ENCODE measurements at regions not wholly inside any gene's neighbourhood (a gene's known extent, or its start where the extent isn't known, plus 50 kb on each side); places are given as distances from the start of the nearest gene placed in this dataset.

GRCh38 chrX:131783555-131784308 lies 239.4 kb upstream of the STK26 start:
- no peak for DNase-seq (ENCODE audit: low spot score)
- H3K36me3 ChIP-seq (ENCODE audit: control insufficient read depth in 4 of 4, insufficient read depth in 3 of 4, low read depth in 1 of 4, low read length in 3 of 4), result no peaks in the 10 kb centered on the region
- H3K9ac ChIP-seq (ENCODE audit: low read depth in 1 of 2, low read length in 2 of 2), result no peak overlapping the region
- WGBS, result 94% methylated on average over 15 of the region's 15 CpGs
- H3K27ac ChIP-seq (ENCODE audit: low read depth in 1 of 2, low read length in 2 of 2), result peak overlapping the region in 1 of 2 donors; percentile 25
- H3K9me3 ChIP-seq (ENCODE audit: control insufficient read depth in 4 of 4, low read length in 3 of 4), result no peaks in the 10 kb centered on the region
- TF ChIP-seq ZBTB33 (IDR thresholded peaks at IDR 0.05) (no peak), FOXA1 (IDR thresholded peaks at IDR 0.05) (no peak), SP1 (IDR thresholded peaks at IDR 0.05) (peak; percentile 56), RXRA (IDR thresholded peaks at IDR 0.05) (no peak), CTCF (IDR thresholded peaks at IDR 0.05; ENCODE audit: low read depth, low read length, missing input control) (peak; percentile 46), ATF3 (IDR thresholded peaks at IDR 0.05) (peak; percentile 75), RAD21 (IDR thresholded peaks at IDR 0.05) (peak in 1 of 2 donors; percentile 92), TAF1 (conservative IDR thresholded peaks at IDR 0.05) (no peak)
- H3K4me1 ChIP-seq (ENCODE audit: control insufficient read depth in 4 of 4, insufficient read depth in 4 of 4, low read length in 3 of 4), result peaks cover 0 to 20% (median 15%) of the 10 kb centered on the region in 4 donors
- peak overlapping the region in 2 of 3 donors; percentile 15 to 51 for H3K4me3 ChIP-seq (ENCODE audit: low read depth in 1 of 3, low read length in 3 of 3)
- H3K27me3 ChIP-seq (ENCODE audit: control insufficient read depth in 4 of 4, insufficient read depth in 4 of 4, low read length in 3 of 4), result no peaks in the 10 kb centered on the region

- 84% methylated on average over 2 of the region's 2 CpGs for WGBS
- no peak for DNase-seq (ENCODE audit: low spot score)
- H3K9me3 ChIP-seq (ENCODE audit: control insufficient read depth in 4 of 4, low read length in 3 of 4), result no peaks in the 10 kb centered on the region
- peaks cover 0 to 2% (median 0%) of the 10 kb centered on the region in 4 donors for H3K36me3 ChIP-seq (ENCODE audit: control insufficient read depth in 4 of 4, insufficient read depth in 3 of 4, low read depth in 1 of 4, low read length in 3 of 4)
- no peak overlapping the region for H3K9ac ChIP-seq (ENCODE audit: low read depth in 1 of 2, low read length in 2 of 2)
- no peak overlapping the region for H3K4me3 ChIP-seq (ENCODE audit: low read depth in 1 of 3, low read length in 3 of 3)
- H3K27me3 ChIP-seq (ENCODE audit: control insufficient read depth in 4 of 4, insufficient read depth in 4 of 4, low read length in 3 of 4), result no peaks in the 10 kb centered on the region
- H3K27ac ChIP-seq (ENCODE audit: low read depth in 1 of 2, low read length in 2 of 2), result no peak overlapping the region
- no peak for TF ChIP-seq SP1 (IDR thresholded peaks at IDR 0.05)
- no peak for TF ChIP-seq GABPA (IDR thresholded peaks at IDR 0.05 in 1 of 2, conservative IDR thresholded peaks at IDR 0.05 in 1 of 2)
- peaks cover 0 to 23% (median 14%) of the 10 kb centered on the region in 4 donors for H3K4me1 ChIP-seq (ENCODE audit: control insufficient read depth in 4 of 4, insufficient read depth in 4 of 4, low read length in 3 of 4)
Measured at GRCh38 chrX:131789664-131790063, 233.4 kb upstream of the STK26 start.

GRCh38 chrX:131791608-131792355 lies 231.3 kb upstream of the STK26 start:
- no peak for DNase-seq (ENCODE audit: low spot score)
- Histone ChIP-seq H3K9me3 (ENCODE audit: control insufficient read depth in 4 of 4, low read length in 3 of 4) (no peaks in the 10 kb centered on the region), H3K4me3 (ENCODE audit: low read depth in 1 of 3, low read length in 3 of 3) (peak overlapping the region in 2 of 3 donors; percentile 27 to 43), H3K4me1 (ENCODE audit: control insufficient read depth in 4 of 4, insufficient read depth in 4 of 4, low read length in 3 of 4) (peaks cover 0 to 35% (median 22%) of the 10 kb centered on the region in 4 donors), H3K36me3 (ENCODE audit: control insufficient read depth in 4 of 4, insufficient read depth in 3 of 4, low read depth in 1 of 4, low read length in 3 of 4) (peaks cover 0 to 2% (median 0%) of the 10 kb centered on the region in 4 donors), H3K27ac (ENCODE audit: low read depth in 1 of 2, low read length in 2 of 2) (no peak overlapping the region), H3K9ac (ENCODE audit: low read depth in 1 of 2, low read length in 2 of 2) (no peak overlapping the region), H3K27me3 (ENCODE audit: control insufficient read depth in 4 of 4, insufficient read depth in 4 of 4, low read length in 3 of 4) (no peaks in the 10 kb centered on the region)
- WGBS, result 93% methylated on average over 9 of the region's 9 CpGs
- no peak for TF ChIP-seq TAF1 (conservative IDR thresholded peaks at IDR 0.05)
- TF ChIP-seq ATF3 (IDR thresholded peaks at IDR 0.05), result no peak
- TF ChIP-seq CTCF (IDR thresholded peaks at IDR 0.05; ENCODE audit: low read depth, low read length, missing input control), result no peak
- no peak for TF ChIP-seq FOXA2 (IDR thresholded peaks at IDR 0.05)
- TF ChIP-seq EGR1 (IDR thresholded peaks at IDR 0.05; ENCODE audit: low read depth in 2 of 2), result no peak
- TF ChIP-seq REST (IDR thresholded peaks at IDR 0.05), result no peak
- no peak for TF ChIP-seq MAX (IDR thresholded peaks at IDR 0.05)

All from liver (tissue), 8 donors.